GM18858 (cell line): ENCODE measurements at regions not wholly inside any gene's neighbourhood (a gene's known extent, or its start where the extent isn't known, plus 50 kb on each side); places are given as distances from the start of the nearest gene placed in this dataset.

Experiments used
- ATAC-seq: cut with Tn5 transposase; IDR thresholded peaks from one replicate; pipeline ENCODE4 v1.9.1; 2021; ENCODE audit not compliant: unreplicated experiment

GRCh38 chr11:95692526-95693260, 96.9 kb downstream of the FAM76B start:
- ATAC-seq: no peak

GRCh38 chr11:95690100-95690499, 99.5 kb downstream of the FAM76B start:
- ATAC-seq: no peak

- ATAC-seq: peak; percentile 54
Measured at GRCh38 chr11:95688501-95689222, 100.9 kb downstream of the FAM76B start.

- no peak for ATAC-seq
Measured at GRCh38 chr11:95688015-95688414, 101.6 kb downstream of the FAM76B start.

- ATAC-seq: no peak
Measured at GRCh38 chr11:95686265-95686664, 103.3 kb downstream of the FAM76B start.

GRCh38 chr11:95684701-95685100, 104.9 kb downstream of the FAM76B start:
- no peak for ATAC-seq

GRCh38 chr11:95684170-95684569, 105.4 kb downstream of the FAM76B start:
- no peak for ATAC-seq

- no peak for ATAC-seq
Measured at GRCh38 chr11:95682552-95682951, 107.0 kb downstream of the FAM76B start.

GRCh38 chr11:95680169-95680929, 109.2 kb downstream of the FAM76B start:
- peak; percentile 81 for ATAC-seq

GRCh38 chr11:95678988-95679387, 110.6 kb downstream of the FAM76B start:
- no peak for ATAC-seq

GRCh38 chr11:95676308-95676707, 113.3 kb downstream of the FAM76B start:
- no peak for ATAC-seq

GRCh38 chr11:95675585-95675984, 114.0 kb downstream of the FAM76B start:
- no peak for ATAC-seq

GRCh38 chr11:95674657-95675358, 114.8 kb downstream of the FAM76B start:
- ATAC-seq: no peak

- ATAC-seq: no peak
Measured at GRCh38 chr11:95671768-95672167, 117.8 kb downstream of the FAM76B start.

- ATAC-seq: no peak
Measured at GRCh38 chr11:95668131-95668530, 121.5 kb downstream of the FAM76B start.

- no peak for ATAC-seq
Measured at GRCh38 chr11:95661162-95661561, 128.4 kb downstream of the FAM76B start.

- no peak for ATAC-seq
Measured at GRCh38 chr11:95660038-95660437, 129.5 kb downstream of the FAM76B start.

GRCh38 chr11:95659088-95659487, 130.5 kb downstream of the FAM76B start:
- no peak for ATAC-seq

- no peak for ATAC-seq
Measured at GRCh38 chr11:95655536-95655935, 134.0 kb downstream of the FAM76B start.

- no peak for ATAC-seq
Measured at GRCh38 chr11:95653680-95654079, 135.9 kb downstream of the FAM76B start.

GRCh38 chr11:95653099-95653498, 136.5 kb downstream of the FAM76B start:
- no peak for ATAC-seq
